Large intestine (tissue), 3 donors: ENCODE measurements at regions not wholly inside any gene's neighbourhood (a gene's known extent, or its start where the extent isn't known, plus 50 kb on each side); places are given as distances from the start of the nearest gene placed in this dataset.

Experiments used
- DNase-seq, 2 donors: peaks; one replicate each; pipeline versions ENCODE4 v3.0.0 to v3.0.0-alpha.2; 2013
- H3K27ac ChIP-seq: one replicate; pipeline ENCODE4 v1.5.1; 2013; ENCODE audit warnings: low read length
- H3K27me3 ChIP-seq: 2 replicates; pipeline ENCODE4 v1.6.1; 2013; ENCODE audit warnings: low read length; ENCODE audit not compliant: control insufficient read depth, insufficient read depth
- H3K36me3 ChIP-seq: 2 replicates; pipeline ENCODE4 v1.6.1; 2013; ENCODE audit warnings: low read length; ENCODE audit not compliant: control insufficient read depth, insufficient read depth
- H3K4me1 ChIP-seq: one replicate; pipeline ENCODE4 v1.6.1; 2013; ENCODE audit warnings: low read length; ENCODE audit not compliant: control insufficient read depth, insufficient read depth
- H3K4me3 ChIP-seq: one replicate; pipeline ENCODE4 v1.5.1; 2013; ENCODE audit warnings: low read length
- H3K9me3 ChIP-seq: one replicate; pipeline ENCODE4 v1.6.1; 2013; ENCODE audit warnings: mild to moderate bottlenecking, low read depth, low read length, moderate library complexity; ENCODE audit not compliant: control insufficient read depth
- WGBS: methylation state at CpG from one replicate; pipeline ENCODE4 v1.1.5; 2013; ENCODE audit warnings: low lambda C conversion rate; ENCODE audit not compliant: insufficient coverage; 5-methylcytosine and 5-hydroxymethylcytosine counted together

DNA sequence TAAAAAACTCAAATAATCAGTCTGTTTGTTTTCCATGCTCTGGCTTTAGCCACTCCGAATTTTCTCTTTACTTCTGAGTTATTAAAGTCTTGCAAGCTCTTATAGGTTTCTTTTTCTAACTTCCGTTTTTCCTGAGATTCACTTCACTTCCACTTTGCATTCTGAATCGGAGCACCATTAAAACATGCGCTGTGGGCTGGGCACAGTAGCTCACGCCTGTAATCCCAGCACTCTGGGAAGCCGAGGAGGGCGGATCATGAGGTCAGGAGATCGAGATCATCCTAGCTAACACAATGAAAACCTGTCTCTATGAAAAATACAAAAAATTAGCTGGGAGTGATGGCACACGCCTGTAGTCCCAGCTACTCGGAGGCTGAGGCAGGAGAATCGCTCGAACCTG is 357.9 kb downstream of the SLITRK6 start:
- WGBS = 100% methylated on average over 1 of the region's 12 CpGs
- Histone ChIP-seq H3K9me3 (no peaks in the 10 kb centered on the region), H3K36me3 (no peaks in the 10 kb centered on the region), H3K27ac (no peak overlapping the region), H3K27me3 (no peaks in the 10 kb centered on the region), H3K4me3 (no peak overlapping the region), H3K4me1 (no peaks in the 10 kb centered on the region)
- no peak for DNase-seq

GRCh38 chr13:85436029-85436428 is 363.2 kb downstream of the SLITRK6 start:
- peaks cover 5% of the 10 kb centered on the region for H3K9me3 ChIP-seq
- H3K27me3 ChIP-seq = no peaks in the 10 kb centered on the region
- H3K4me3 ChIP-seq = no peak overlapping the region
- WGBS = 75% methylated on average over 1 of the region's 1 CpG
- DNase-seq = no peak
- no peaks in the 10 kb centered on the region for H3K4me1 ChIP-seq
- no peaks in the 10 kb centered on the region for H3K36me3 ChIP-seq
- no peak overlapping the region for H3K27ac ChIP-seq

DNA sequence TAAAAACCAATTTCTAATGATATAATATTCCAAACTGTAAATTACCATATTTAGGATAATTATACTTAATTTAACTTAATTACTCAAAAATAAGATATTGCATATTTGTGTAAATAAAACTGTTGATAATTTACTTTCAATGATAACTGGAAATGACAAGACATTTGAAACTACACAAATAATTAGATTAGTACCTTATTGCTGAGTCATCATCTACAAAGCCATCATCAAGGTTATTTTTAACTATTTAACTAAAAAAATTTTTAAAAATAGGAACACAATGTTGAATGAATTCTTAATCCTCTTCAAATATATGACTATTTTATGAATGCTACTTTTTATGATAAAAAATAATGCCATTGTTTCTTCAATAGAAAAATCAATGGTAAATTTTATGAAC is 364.3 kb downstream of the SLITRK6 start:
- Histone ChIP-seq H3K4me3 (no peak overlapping the region), H3K4me1 (no peaks in the 10 kb centered on the region), H3K36me3 (no peaks in the 10 kb centered on the region), H3K27ac (no peak overlapping the region), H3K27me3 (no peaks in the 10 kb centered on the region), H3K9me3 (peaks cover 10% of the 10 kb centered on the region)
- DNase-seq = no peak

- Histone ChIP-seq H3K4me3 (no peak overlapping the region), H3K27me3 (no peaks in the 10 kb centered on the region), H3K27ac (no peak overlapping the region), H3K36me3 (no peaks in the 10 kb centered on the region), H3K9me3 (peaks cover 10% of the 10 kb centered on the region), H3K4me1 (no peaks in the 10 kb centered on the region)
- DNase-seq = no peak
Measured at GRCh38 chr13:85432881-85433280, 366.3 kb downstream of the SLITRK6 start.

DNA sequence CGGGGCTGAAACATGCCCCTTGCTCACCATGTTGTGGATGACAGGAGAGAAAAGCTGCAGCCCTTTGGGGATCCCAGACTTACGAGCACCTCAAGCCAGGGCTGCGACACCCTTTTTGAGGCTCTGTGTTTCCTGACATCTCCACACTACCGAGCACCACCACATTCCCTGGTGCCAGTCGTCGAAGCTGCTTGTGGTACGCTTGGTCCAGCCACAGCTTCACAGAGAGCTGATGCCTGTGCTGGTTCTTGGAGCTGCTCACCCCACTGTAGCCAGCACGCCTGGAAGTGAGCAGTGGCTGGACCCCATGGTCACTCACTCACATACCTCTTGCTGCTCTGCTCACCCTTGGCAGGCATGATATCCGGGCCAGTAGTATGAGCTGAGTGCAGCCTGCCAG is 367.5 kb downstream of the SLITRK6 start:
- Histone ChIP-seq H3K4me3 (no peak overlapping the region), H3K36me3 (no peaks in the 10 kb centered on the region), H3K27me3 (no peaks in the 10 kb centered on the region), H3K27ac (no peak overlapping the region), H3K4me1 (no peaks in the 10 kb centered on the region), H3K9me3 (peaks cover 10% of the 10 kb centered on the region)
- WGBS = no CpG with 5 or more reads among the region's 9 CpGs
- DNase-seq = no peak

DNA sequence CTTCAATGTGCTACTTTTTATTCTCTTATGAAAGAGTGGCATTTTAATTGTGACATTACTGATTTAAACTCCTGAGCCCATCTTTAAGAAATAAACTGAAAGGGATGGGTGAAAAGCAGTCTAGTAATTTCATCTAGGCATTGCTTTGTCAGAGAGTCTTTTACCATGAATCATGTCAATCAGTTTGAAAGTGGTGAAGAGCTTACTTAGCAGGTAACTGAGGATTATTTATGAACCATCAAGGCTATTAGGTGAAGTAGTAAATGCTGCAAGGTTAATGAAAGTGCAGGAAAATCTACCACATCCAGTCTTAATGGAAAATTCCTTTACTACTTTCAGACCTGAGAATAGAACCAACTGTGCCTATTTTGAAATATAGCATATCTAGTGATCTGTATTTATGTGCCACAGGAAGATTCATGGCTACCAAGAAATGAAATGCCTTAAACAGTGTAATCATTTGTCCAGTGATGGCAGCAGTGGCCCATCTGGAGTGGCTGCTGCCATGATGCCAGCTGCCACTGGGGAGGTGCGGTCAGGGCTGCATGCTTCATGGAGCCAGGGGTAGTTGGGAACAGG is 368.9 kb downstream of the SLITRK6 start:
- no peaks in the 10 kb centered on the region for H3K27me3 ChIP-seq
- H3K36me3 ChIP-seq = no peaks in the 10 kb centered on the region
- DNase-seq = no peak
- no peak overlapping the region for H3K27ac ChIP-seq
- H3K4me3 ChIP-seq = no peak overlapping the region
- no CpG with 5 or more reads among the region's 1 CpG for WGBS
- H3K9me3 ChIP-seq = peaks cover 10% of the 10 kb centered on the region
- no peaks in the 10 kb centered on the region for H3K4me1 ChIP-seq

- no peaks in the 10 kb centered on the region for H3K27me3 ChIP-seq
- no peak overlapping the region for H3K27ac ChIP-seq
- no peaks in the 10 kb centered on the region for H3K4me1 ChIP-seq
- H3K4me3 ChIP-seq = no peak overlapping the region
- no peak for DNase-seq
- peaks cover 10% of the 10 kb centered on the region for H3K9me3 ChIP-seq
- H3K36me3 ChIP-seq = no peaks in the 10 kb centered on the region
Measured at GRCh38 chr13:85427416-85427815, 371.8 kb downstream of the SLITRK6 start.

GRCh38 chr13:85420136-85420535 is 379.1 kb downstream of the SLITRK6 start:
- no peaks in the 10 kb centered on the region for H3K4me1 ChIP-seq
- no CpG with 5 or more reads among the region's 2 CpGs for WGBS
- no peaks in the 10 kb centered on the region for H3K9me3 ChIP-seq
- peak; percentile 7 to 17 for DNase-seq
- H3K27me3 ChIP-seq = no peaks in the 10 kb centered on the region
- no peaks in the 10 kb centered on the region for H3K36me3 ChIP-seq
- no peak overlapping the region for H3K4me3 ChIP-seq
- H3K27ac ChIP-seq = no peak overlapping the region

GRCh38 chr13:85419611-85420010 is 379.6 kb downstream of the SLITRK6 start:
- Histone ChIP-seq H3K27me3 (no peaks in the 10 kb centered on the region), H3K36me3 (no peaks in the 10 kb centered on the region), H3K27ac (no peak overlapping the region), H3K9me3 (no peaks in the 10 kb centered on the region), H3K4me1 (no peaks in the 10 kb centered on the region), H3K4me3 (no peak overlapping the region)
- no peak for DNase-seq
- WGBS = 86% methylated on average over 1 of the region's 1 CpG

GRCh38 chr13:85417807-85418206 is 381.4 kb downstream of the SLITRK6 start:
- Histone ChIP-seq H3K4me1 (no peaks in the 10 kb centered on the region), H3K4me3 (no peak overlapping the region), H3K27me3 (no peaks in the 10 kb centered on the region), H3K27ac (no peak overlapping the region), H3K9me3 (no peaks in the 10 kb centered on the region), H3K36me3 (no peaks in the 10 kb centered on the region)
- DNase-seq = no peak
- WGBS = 100% methylated on average over 3 of the region's 8 CpGs

GRCh38 chr13:85413664-85414063 is 385.6 kb downstream of the SLITRK6 start:
- Histone ChIP-seq H3K27me3 (no peaks in the 10 kb centered on the region), H3K9me3 (no peaks in the 10 kb centered on the region), H3K4me1 (no peaks in the 10 kb centered on the region), H3K27ac (no peak overlapping the region), H3K4me3 (no peak overlapping the region), H3K36me3 (no peaks in the 10 kb centered on the region)
- no peak for DNase-seq
- 100% methylated on average over 2 of the region's 2 CpGs for WGBS
